GM21423 (cell line): ENCODE measurements at regions not wholly inside any gene's neighbourhood (a gene's known extent, or its start where the extent isn't known, plus 50 kb on each side); places are given as distances from the start of the nearest gene placed in this dataset.
"Not testable (repeated sequence)": the region's sequence is repeated elsewhere in the genome, so short reads cannot be mapped to it uniquely, and the experiment has no call there.

Source experiments
- ATAC-seq: cut with Tn5 transposase; IDR thresholded peaks from one replicate; pipeline ENCODE4 v1.9.1; 2021; ENCODE audit warnings: mild to moderate bottlenecking, moderate library complexity; ENCODE audit not compliant: unreplicated experiment

DNA sequence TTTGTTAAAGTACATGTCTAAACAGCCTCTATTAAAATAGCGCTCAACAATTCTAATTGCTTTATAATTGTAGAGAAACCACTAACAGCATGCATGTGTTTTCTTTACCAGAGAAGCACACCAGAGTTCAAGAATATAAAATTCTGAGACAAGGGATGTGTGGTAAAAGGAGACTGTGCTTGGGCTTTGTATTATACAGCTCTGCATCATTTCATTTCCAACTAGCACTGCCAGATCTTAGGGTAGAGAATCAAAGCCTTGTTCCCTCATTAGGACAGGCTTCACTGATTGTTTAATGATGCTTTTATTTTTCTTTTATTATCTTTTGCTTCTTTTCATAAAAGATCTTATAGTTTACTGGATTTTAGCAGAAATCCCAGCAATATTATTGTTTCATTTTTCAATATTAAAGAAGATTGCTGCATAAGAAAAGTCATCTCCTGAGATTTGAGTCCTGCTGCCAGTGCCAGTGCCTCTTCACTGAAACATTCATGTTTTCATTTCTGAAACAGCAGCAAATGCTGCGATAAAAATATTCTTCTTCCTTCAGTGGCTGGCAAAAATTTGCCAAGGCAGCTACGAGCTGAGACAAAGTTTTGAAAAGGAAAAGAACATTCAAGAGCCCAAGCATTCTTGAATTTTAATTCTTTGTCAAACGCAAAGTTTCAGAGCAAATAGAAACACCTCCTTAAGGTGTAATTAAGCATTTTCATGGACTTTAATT, 491.0 kb upstream of the PIK3R1 start:
- ATAC-seq = no peak

DNA sequence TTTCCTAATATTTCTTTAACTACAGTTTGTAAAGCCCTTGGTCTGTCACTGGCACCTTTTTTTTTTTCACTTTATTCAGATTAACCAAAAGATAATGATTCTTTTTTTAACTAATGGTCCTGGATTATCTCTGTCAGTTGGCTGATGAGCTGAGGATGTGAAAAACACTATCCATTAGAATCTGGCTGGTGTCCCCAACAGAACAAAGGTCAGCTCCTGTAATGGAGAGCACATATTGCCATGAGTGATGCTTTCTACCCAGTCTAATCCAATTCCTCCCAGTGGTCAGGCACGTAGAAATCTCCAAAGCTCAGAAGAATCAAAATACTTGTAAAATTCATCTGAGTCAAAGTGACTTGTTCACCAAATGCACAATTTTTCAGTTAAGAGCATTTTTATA, 491.7 kb upstream of the PIK3R1 start:
- no peak for ATAC-seq

DNA sequence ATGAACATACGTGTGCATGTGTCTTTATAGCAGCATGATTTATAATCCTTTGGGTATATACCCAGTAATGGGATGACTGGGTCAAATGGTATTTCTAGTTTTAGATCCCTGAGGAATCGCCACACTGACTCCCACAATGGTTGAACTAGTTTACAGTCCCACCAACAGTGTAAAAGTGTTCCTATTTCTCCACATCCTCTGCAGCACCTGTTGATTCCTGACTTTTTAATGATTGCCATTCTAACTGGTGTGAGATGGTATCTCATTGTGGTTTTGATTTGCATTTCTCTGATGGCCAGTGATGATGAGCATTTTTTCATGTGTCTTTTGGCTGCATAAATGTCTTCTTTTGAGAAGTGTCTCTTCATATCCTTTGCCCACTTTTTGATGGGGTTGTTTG, 493.0 kb upstream of the PIK3R1 start:
- ATAC-seq = not testable (repeated sequence)

- no peak for ATAC-seq
Observed at GRCh38 chr5:67720162-67720772, 495.3 kb upstream of the PIK3R1 start.

DNA sequence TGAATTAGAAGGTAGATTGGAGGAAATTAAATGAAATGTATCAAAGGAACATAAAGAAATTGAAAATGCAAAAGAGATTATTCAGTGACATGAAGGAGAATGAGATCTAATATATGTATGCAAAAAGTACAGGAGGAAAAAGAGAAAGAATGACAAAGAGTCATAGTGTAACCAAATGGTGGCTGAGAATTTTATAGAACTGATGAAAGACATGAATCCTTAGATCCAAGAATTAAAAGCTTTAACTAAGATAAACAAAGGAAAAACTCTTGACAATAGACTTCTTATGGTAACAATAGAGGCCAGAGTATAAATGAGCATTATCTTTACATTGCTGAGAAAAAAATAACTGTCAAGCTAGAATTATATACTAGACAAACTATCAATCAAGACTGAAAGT, 505.4 kb upstream of the CD180 start:
- ATAC-seq = no peak

DNA sequence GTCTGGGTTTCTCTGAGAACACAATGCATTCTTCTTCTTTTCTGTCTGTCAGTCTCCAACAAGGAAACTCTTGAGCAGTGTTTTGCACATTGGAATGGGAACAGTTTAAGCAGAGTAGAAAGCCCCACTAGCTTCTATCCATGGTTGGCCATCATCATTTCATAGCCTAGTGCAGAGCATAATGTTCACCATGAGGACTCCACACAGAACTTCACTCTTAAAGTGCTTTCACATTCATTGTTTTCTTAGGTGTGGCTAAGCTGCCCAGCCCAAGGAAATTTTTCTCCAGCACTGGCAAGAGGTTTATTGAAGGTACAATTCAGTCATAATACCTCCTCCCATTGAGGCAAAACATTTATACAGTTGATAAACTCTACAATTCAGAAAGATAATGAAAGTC, 503.0 kb upstream of the CD180 start:
- ATAC-seq = no peak

GRCh38 chr5:67696446-67696845, 499.8 kb upstream of the CD180 start:
- no peak for ATAC-seq

- ATAC-seq = no peak
Observed at GRCh38 chr5:67695369-67695768, 498.8 kb upstream of the CD180 start.

- ATAC-seq = no peak
Observed at GRCh38 chr5:67694810-67695191, 498.2 kb upstream of the CD180 start.

GRCh38 chr5:67693956-67694809, 497.6 kb upstream of the CD180 start:
- ATAC-seq = no peak

GRCh38 chr5:67686746-67687145, 490.1 kb upstream of the CD180 start:
- ATAC-seq = no peak

DNA sequence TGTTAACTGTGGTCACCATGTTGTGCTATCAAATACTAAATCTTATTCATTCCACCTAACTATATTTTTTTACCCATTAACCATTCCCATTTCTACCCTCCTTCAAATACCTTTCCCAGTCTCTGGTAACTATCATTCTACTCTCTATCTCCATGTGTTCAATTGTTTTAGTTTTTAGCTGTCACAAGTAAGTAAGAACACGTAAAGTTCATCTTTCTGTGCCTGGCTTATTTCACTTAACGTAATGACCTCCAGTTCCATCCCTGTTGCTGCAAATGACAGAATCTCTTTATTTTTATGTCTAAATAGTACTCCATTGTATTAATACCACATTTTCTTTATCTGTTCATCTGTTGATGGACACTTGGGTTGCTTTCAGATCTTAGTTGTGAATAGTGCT, 485.1 kb upstream of the CD180 start:
- no peak for ATAC-seq

DNA sequence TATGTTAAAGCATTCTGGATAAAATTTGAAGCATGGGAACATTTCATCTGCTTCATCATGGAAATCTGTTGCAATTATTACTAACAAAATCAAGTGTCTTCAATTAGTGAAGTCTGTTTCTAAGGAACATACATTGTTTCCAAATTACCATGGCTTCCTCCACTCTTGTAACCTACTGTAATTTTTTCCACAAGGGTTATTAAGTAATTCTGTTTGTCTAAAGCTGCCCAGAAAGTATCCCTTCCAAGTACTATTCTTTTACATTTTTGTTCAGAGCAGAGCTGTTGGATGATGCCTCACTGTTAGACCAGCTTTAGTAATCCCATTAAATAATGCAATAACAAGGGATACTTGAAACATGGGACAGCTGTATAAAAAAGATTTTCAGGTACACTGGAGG, 483.5 kb upstream of the CD180 start:
- ATAC-seq = no peak

DNA sequence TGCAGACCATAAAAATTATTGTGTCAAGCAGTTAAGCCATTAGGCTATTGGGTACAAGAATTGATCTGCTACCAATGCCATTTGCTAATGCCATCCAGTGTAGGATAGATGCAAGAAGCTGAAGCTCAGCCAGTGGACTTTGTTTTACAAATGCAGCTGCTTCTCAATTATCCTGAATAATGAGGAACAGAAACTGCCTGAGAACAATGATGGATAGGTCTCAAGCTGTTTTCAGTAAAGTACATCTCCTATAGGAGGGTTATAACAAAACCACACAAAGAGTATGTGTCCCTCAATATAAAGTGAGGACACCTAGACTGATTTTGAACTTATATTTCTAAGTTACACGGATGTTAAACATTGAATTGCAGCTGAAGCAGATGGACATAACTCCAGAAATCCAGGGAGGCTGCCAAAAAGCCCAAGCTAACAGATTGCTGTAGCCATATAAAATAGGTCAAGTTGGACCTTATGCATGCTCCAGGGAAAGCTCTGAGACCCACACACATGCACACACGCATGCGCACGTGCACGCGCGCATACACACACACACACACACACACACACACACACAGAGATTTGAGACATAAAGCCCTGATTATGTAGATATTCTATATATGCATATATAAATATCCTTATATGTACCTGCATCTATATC, 482.7 kb upstream of the CD180 start:
- ATAC-seq = no peak

- ATAC-seq = no peak
Observed at GRCh38 chr5:67678594-67678993, 482.0 kb upstream of the CD180 start.

DNA sequence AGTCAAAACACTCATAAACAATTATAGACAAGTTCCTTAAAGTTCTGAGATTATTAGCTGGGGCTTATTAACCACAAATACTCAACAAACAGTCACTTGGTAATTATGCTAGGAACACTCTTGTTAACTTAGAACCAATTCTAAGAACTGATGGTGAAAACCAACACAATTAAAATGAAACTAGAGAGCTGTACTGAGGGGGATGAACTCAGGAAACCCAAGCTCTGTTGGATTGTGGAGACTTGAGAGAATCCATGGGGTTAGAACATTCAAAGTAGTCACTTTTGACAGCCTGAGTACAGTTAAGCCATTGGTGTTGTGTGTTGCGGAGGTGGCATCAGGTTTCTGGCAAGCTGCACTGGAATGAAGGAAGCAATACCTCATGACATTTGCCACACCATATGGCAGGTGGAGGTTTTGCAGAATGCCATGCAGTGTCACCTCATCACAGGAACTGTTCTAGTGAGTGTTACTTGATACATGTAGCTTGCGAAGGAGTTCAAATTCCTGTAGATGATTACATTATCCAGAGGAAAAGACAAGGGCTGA, 480.9 kb upstream of the CD180 start:
- ATAC-seq = no peak

DNA sequence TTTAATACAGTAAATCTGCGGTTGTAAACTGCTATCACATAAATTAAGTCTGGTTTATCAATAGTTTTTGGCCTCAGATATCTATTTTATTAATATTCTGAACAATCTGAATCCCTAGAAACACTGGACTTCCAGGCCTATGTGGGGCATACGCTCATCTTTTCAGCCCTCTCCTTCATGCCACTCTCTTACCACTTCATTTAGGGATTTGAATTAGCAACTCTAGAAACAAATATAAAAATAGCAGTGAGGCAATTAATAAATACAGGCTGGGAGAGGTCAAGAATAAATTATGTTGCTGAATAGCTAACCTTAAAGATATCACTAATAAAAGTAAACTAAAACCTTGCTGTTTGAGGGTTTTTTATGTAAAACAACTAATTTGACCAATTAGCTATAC, 480.3 kb upstream of the CD180 start:
- no peak for ATAC-seq

GRCh38 chr5:67674159-67674655, 477.6 kb upstream of the CD180 start:
- no peak for ATAC-seq

DNA sequence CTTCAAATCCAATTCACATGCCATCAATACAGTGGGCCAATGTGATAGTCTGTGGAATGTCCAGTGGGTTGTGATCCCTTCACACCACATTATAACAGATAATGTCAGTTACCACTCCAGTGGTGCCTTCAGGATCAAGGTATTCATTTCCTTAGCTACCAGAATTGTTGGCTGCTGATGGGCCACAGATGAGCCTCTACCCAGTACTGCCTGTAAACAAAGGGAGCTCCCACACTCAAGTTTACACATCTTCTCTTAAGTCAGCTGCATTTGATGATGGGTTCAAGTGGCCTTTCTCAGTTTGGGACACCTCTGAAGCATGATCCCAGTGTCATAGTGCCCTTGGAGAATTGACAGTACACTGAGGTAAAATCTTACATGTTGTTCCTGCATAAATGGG, 477.0 kb upstream of the CD180 start:
- no peak for ATAC-seq

DNA sequence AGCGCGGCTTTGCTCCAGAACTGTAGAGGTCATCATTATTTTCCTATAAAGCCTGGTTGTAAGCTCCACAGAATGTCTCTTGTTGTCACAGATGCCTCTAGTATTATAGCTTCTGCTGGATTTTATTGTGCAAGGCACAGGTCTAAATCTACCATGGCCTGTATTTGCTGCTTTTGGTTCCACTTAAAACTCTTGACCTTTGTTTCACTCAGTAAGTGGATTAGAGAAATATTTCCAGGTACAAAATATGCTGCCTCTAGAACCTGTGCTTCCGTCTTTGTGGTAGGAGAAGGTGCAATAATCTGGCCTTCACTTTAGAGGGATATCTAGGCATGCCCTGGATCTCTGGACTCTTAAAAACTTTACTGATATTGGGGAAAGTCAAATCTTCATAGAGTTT, 476.6 kb upstream of the CD180 start:
- no peak for ATAC-seq

GRCh38 chr5:67672636-67673035, 476.0 kb upstream of the CD180 start:
- no peak for ATAC-seq
